Keratinocyte (primary cell): ENCODE measurements at regions not wholly inside any gene's neighbourhood (a gene's known extent, or its start where the extent isn't known, plus 50 kb on each side); places are given as distances from the start of the nearest gene placed in this dataset.

Experiments used
- DNase-seq: peaks from one replicate; pipeline ENCODE4 v3.0.0-alpha.2; 2011; ENCODE audit warnings: low read depth, missing footprints, low spot score
- FAIRE-seq: peaks from 2 replicates; lab custom pipeline; 2011; peaks lifted over from hg19 to GRCh38; lab: Jason Lieb, UNC
- H2AFZ ChIP-seq: 2 replicates; pipeline ENCODE4 v1.6.0; 2012; ENCODE audit warnings: low read length, control low read depth, inconsistent platforms; ENCODE audit not compliant: control insufficient read depth
- H3K27ac ChIP-seq: 2 replicates; pipeline ENCODE4 v1.5.1; 2011; ENCODE audit warnings: low read length; ENCODE audit not compliant: control insufficient read depth, insufficient read depth
- H3K27me3 ChIP-seq: 3 replicates; pipeline ENCODE4 v1.6.0; 2011; ENCODE audit warnings: low read length; ENCODE audit not compliant: control insufficient read depth, insufficient read depth; ENCODE audit errors: extremely low read depth
- H3K36me3 ChIP-seq, 2 experiments: 2 replicates in 1 of 2; 3 replicates in 1 of 2; pipeline ENCODE4 v1.5.1; 2011; ENCODE audit warnings: low read length in 2 of 2, mild to moderate bottlenecking in 1 of 2; ENCODE audit not compliant: control insufficient read depth in 2 of 2, insufficient read depth in 2 of 2; ENCODE audit errors: extremely low read depth in 1 of 2
- H3K4me1 ChIP-seq: 3 replicates; pipeline ENCODE4 v1.5.1; 2011; ENCODE audit warnings: low read length; ENCODE audit not compliant: control insufficient read depth, insufficient read depth; ENCODE audit errors: extremely low read depth
- H3K4me2 ChIP-seq: 3 replicates; pipeline ENCODE4 v1.6.0; 2011; ENCODE audit warnings: low read depth, low read length; ENCODE audit not compliant: control insufficient read depth, insufficient read depth; ENCODE audit errors: extremely low read depth
- H3K4me3 ChIP-seq, 3 experiments: fragments of 200-600 bp in 1 of 3; sonication (generic) in 1 of 3; 2 replicates in 2 of 3; 3 replicates in 1 of 3; pipeline ENCODE4 v1.5.1; 2011 to 2016; ENCODE audit warnings: low read length in 3 of 3, mild to moderate bottlenecking in 3 of 3, control low read depth in 2 of 3, inconsistent platforms in 1 of 3, low read depth in 1 of 3, mixed read lengths in 1 of 3, mixed run types in 1 of 3, moderate library complexity in 1 of 3; ENCODE audit not compliant: control insufficient read depth in 2 of 3, insufficient read depth in 2 of 3; ENCODE audit errors: extremely low read depth in 1 of 3
- H3K79me2 ChIP-seq: 2 replicates; pipeline ENCODE4 v1.6.0; 2012; ENCODE audit warnings: low read length; ENCODE audit not compliant: control insufficient read depth, insufficient read depth
- H3K9ac ChIP-seq: 3 replicates; pipeline ENCODE4 v1.6.0; 2011; ENCODE audit warnings: low read length; ENCODE audit not compliant: control insufficient read depth, insufficient read depth; ENCODE audit errors: extremely low read depth
- H3K9me1 ChIP-seq: 3 replicates; pipeline ENCODE4 v1.6.0; 2011; ENCODE audit warnings: low read length; ENCODE audit not compliant: control insufficient read depth, insufficient read depth; ENCODE audit errors: extremely low read depth
- H3K9me3 ChIP-seq: 2 replicates; pipeline ENCODE4 v1.5.1; 2012; ENCODE audit warnings: low read depth, low read length; ENCODE audit not compliant: control insufficient read depth
- H4K20me1 ChIP-seq: 3 replicates; pipeline ENCODE4 v1.6.0; 2011; ENCODE audit warnings: low read length; ENCODE audit not compliant: control insufficient read depth, insufficient read depth; ENCODE audit errors: extremely low read depth
- EZH2 ChIP-seq: IDR thresholded peaks from one replicate; pipeline ENCODE4 v1.6.1; 2012; ENCODE audit warnings: inconsistent platforms, mild to moderate bottlenecking, low read length, moderate library complexity
- dilution Hi-C: fragments of 300-500 bp; cut with MboI; formaldehyde crosslinking; loops from one replicate; pipeline ENCODE4 v1.7.0; 2020; ENCODE audit warnings: low sequenced_read_pairs; ENCODE audit not compliant: extremely low pct_ligation_motif_present
- TF ChIP-seq, protein P1 (sequence below), 3 experiments: IDR thresholded peaks in 1 of 3; conservative IDR thresholded peaks in 1 of 3; optimal IDR thresholded peaks in 1 of 3; 2 replicates in 2 of 3; 3 replicates in 1 of 3; pipeline versions ENCODE3 to v1.5.1; 2011; ENCODE audit warnings: low read length in 3 of 3, mild to moderate bottlenecking in 3 of 3, moderate library complexity in 2 of 3, control low read depth in 1 of 3, inconsistent platforms in 1 of 3; ENCODE audit not compliant: insufficient read depth in 2 of 3; ENCODE audit errors: extremely low read depth in 1 of 3

DNA sequence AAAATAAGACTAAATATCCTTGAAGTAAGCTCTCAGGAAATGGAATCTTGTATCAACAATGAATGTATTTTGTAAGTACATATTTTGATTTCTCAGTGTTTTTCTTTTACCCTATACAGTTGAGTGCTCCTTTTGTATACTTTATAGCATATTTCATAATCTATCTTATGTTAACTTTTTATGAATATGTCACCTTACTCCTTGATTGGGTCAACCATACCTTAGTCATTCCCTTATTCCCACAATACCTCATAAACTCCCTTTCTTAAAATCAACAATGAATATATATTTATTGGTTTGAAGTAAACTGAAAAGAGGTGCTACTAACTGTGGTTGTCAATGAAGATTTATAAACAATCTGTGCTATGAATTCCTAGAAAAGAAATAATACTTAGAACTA, 686.2 kb downstream of the METTL15 start:
- H3K4me1 ChIP-seq: no peaks in the 10 kb centered on the region
- no peak overlapping the region for H2AFZ ChIP-seq
- DNase-seq (no peak), FAIRE-seq (no peak)
- H3K4me2 ChIP-seq: no peak overlapping the region
- H3K9me1 ChIP-seq: no peaks in the 10 kb centered on the region
- H3K9ac ChIP-seq: no peak overlapping the region
- dilution Hi-C loops: no loop called here
- H3K79me2 ChIP-seq: no peaks in the 10 kb centered on the region
- H3K27me3 ChIP-seq: no peaks in the 10 kb centered on the region
- H3K4me3 ChIP-seq: no peak overlapping the region
- H3K9me3 ChIP-seq: no peaks in the 10 kb centered on the region
- no peaks in the 10 kb centered on the region for H4K20me1 ChIP-seq
- no peak overlapping the region for H3K27ac ChIP-seq
- H3K36me3 ChIP-seq: no peaks in the 10 kb centered on the region
- TF ChIP-seq EZH2: no peak
- TF ChIP-seq, protein P1, sequence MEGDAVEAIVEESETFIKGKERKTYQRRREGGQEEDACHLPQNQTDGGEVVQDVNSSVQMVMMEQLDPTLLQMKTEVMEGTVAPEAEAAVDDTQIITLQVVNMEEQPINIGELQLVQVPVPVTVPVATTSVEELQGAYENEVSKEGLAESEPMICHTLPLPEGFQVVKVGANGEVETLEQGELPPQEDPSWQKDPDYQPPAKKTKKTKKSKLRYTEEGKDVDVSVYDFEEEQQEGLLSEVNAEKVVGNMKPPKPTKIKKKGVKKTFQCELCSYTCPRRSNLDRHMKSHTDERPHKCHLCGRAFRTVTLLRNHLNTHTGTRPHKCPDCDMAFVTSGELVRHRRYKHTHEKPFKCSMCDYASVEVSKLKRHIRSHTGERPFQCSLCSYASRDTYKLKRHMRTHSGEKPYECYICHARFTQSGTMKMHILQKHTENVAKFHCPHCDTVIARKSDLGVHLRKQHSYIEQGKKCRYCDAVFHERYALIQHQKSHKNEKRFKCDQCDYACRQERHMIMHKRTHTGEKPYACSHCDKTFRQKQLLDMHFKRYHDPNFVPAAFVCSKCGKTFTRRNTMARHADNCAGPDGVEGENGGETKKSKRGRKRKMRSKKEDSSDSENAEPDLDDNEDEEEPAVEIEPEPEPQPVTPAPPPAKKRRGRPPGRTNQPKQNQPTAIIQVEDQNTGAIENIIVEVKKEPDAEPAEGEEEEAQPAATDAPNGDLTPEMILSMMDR (optimal IDR thresholded peaks at IDR 0.05 in 1 of 3, IDR thresholded peaks at IDR 0.05 in 1 of 3, conservative IDR thresholded peaks at IDR 0.05 in 1 of 3; ENCODE audit: extremely low read depth in 1 of 3, insufficient read depth in 2 of 3, low read length in 3 of 3): no peak

DNA sequence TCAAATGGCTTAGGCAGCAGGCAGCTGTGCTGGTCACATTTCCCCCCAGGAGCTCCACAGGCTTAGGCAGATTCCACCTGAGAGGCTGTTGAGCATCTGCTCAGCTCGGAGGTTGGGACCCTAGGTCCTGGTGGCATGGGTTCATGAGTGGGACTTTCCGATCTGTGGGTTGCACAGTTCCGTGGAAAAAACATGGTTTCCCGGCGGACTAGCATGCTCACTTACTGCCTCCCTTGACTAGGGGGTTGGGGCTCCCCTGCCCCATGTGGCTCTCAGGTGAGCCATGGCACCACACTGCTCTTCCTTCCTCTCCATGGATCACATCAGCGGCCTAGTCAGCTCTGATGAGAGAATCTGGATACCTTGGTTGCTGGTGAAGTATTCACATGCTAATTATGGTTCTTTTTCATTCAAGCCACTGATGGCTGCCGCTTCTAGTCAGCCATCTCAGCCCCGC, 685.1 kb downstream of the METTL15 start:
- TF ChIP-seq, protein P1 (optimal IDR thresholded peaks at IDR 0.05 in 1 of 3, IDR thresholded peaks at IDR 0.05 in 1 of 3, conservative IDR thresholded peaks at IDR 0.05 in 1 of 3; ENCODE audit: extremely low read depth in 1 of 3, insufficient read depth in 2 of 3, low read length in 3 of 3): no peak
- no peak for TF ChIP-seq EZH2
- dilution Hi-C loops: no loop called here
- no peak overlapping the region for H3K4me2 ChIP-seq
- H3K27me3 ChIP-seq: no peaks in the 10 kb centered on the region
- no peaks in the 10 kb centered on the region for H3K79me2 ChIP-seq
- DNase-seq (no peak), FAIRE-seq (no peak)
- no peak overlapping the region for H3K9ac ChIP-seq
- no peak overlapping the region for H3K27ac ChIP-seq
- no peaks in the 10 kb centered on the region for H3K9me1 ChIP-seq
- H3K4me1 ChIP-seq: no peaks in the 10 kb centered on the region
- H4K20me1 ChIP-seq: no peaks in the 10 kb centered on the region
- H3K36me3 ChIP-seq: no peaks in the 10 kb centered on the region
- no peak overlapping the region for H3K4me3 ChIP-seq
- no peak overlapping the region for H2AFZ ChIP-seq
- no peaks in the 10 kb centered on the region for H3K9me3 ChIP-seq
